Head of caudate nucleus (tissue), 42 donors: ENCODE measurements at regions not wholly inside any gene's neighbourhood (a gene's known extent, or its start where the extent isn't known, plus 50 kb on each side); places are given as distances from the start of the nearest gene placed in this dataset.
A peak's percentile ranks its signal among the peaks of the same experiment; 100 is the strongest.
"Not testable (repeated sequence)": the region's sequence is repeated elsewhere in the genome, so short reads cannot be mapped to it uniquely, and the experiment has no call there.

Experiments used
- DNase-seq, 42 donors: peaks; one replicate each; pipeline versions ENCODE4 v3.0.0 to v3.0.0-alpha.2; 2020 to 2021; ENCODE audit warnings: mixed read lengths in 7 of 42
- intact Hi-C: fragments of 100-400 bp; cut with DNase I; formaldehyde crosslinking; loops from one replicate; pipeline ENCODE4 v1.15.0; 2022

- DNase-seq: no peak
- intact Hi-C loops: loop anchor here (10.0 kb wide), 1 partner anchor 126 kb away; no protein-coding TSS in a partner anchor
Observed at GRCh38 chr2:17179145-17179808, 339.0 kb downstream of the RAD51AP2 start.

- no peak for DNase-seq
- intact Hi-C loops: loop anchor here (10.0 kb wide), 1 partner anchor 128 kb away; no protein-coding TSS in a partner anchor
Observed at GRCh38 chr2:17177088-17177487, 341.2 kb downstream of the RAD51AP2 start.

GRCh38 chr2:17171446-17172049 lies 346.7 kb downstream of the RAD51AP2 start:
- peak in 41 of 42 donors; percentile 11 to 77 (median 46) for DNase-seq
- intact Hi-C loops: loop anchor here (10.0 kb wide), 1 partner anchor 133 kb away; no protein-coding TSS in a partner anchor

- intact Hi-C loops: no loop called here
- DNase-seq: no peak
Observed at GRCh38 chr2:17166506-17166905, 351.7 kb downstream of the RAD51AP2 start.

GRCh38 chr2:17164550-17164949 lies 353.7 kb downstream of the RAD51AP2 start:
- intact Hi-C loops: no loop called here

GRCh38 chr2:17163638-17164037 lies 354.6 kb downstream of the RAD51AP2 start:
- intact Hi-C loops: no loop called here
- no peak for DNase-seq

More at GRCh38 chr2:17164550-17164949, 353.7 kb downstream of the RAD51AP2 start:
- DNase-seq: no peak

- DNase-seq: no peak
- intact Hi-C loops: no loop called here
Observed at GRCh38 chr2:17162713-17163112, 355.5 kb downstream of the RAD51AP2 start.

GRCh38 chr2:17160594-17160993 lies 357.6 kb downstream of the RAD51AP2 start:
- DNase-seq: no peak
- intact Hi-C loops: no loop called here

GRCh38 chr2:17156086-17156485 lies 362.2 kb downstream of the RAD51AP2 start:
- intact Hi-C loops: no loop called here
- DNase-seq: no peak

- intact Hi-C loops: no loop called here
- DNase-seq: no peak
Observed at GRCh38 chr2:17149945-17150344, 368.3 kb downstream of the RAD51AP2 start.

- DNase-seq: peak in 30 of 42 donors; percentile 3 to 59 (median 28)
- intact Hi-C loops: no loop called here
Observed at GRCh38 chr2:17148407-17149145, 369.7 kb downstream of the RAD51AP2 start.

- intact Hi-C loops: no loop called here
- no peak for DNase-seq
Observed at GRCh38 chr2:17146358-17146757, 371.9 kb downstream of the RAD51AP2 start.

- intact Hi-C loops: no loop called here
- no peak for DNase-seq
Observed at GRCh38 chr2:17136877-17137276, 381.4 kb downstream of the RAD51AP2 start.

- intact Hi-C loops: no loop called here
- no peak for DNase-seq
Observed at GRCh38 chr2:17136231-17136630, 382.0 kb downstream of the RAD51AP2 start.

- intact Hi-C loops: no loop called here
- DNase-seq: no peak
Observed at GRCh38 chr2:17135619-17136018, 382.6 kb downstream of the RAD51AP2 start.

GRCh38 chr2:17133052-17133671 lies 385.1 kb downstream of the RAD51AP2 start:
- DNase-seq: no peak
- intact Hi-C loops: no loop called here

GRCh38 chr2:17130627-17131026 lies 387.6 kb downstream of the RAD51AP2 start:
- DNase-seq, intact Hi-C loops: not testable (repeated sequence)

- DNase-seq: no peak
- intact Hi-C loops: no loop called here
Observed at GRCh38 chr2:17125989-17126620, 392.1 kb downstream of the RAD51AP2 start.
